ENCODE measurements at regions not wholly inside any gene's neighbourhood (a gene's known extent, or its start where the extent isn't known, plus 50 kb on each side); places are given as distances from the start of the nearest gene placed in this dataset.

GRCh38 chr2:8073916-8074315, 607.9 kb upstream of the ID2 start:
- TF ChIP-seq CTCF (conservative IDR thresholded peaks at IDR 0.05; ENCODE audit: low read depth, low read length) (no peak), EZH2 (IDR thresholded peaks at IDR 0.05; ENCODE audit: borderline replicate concordance, low read depth, low read length, poor library complexity, severe bottlenecking) (no peak)
